Nephron (organoid): ENCODE measurements at regions not wholly inside any gene's neighbourhood (a gene's known extent, or its start where the extent isn't known, plus 50 kb on each side); places are given as distances from the start of the nearest gene placed in this dataset.

Experiments used
- H3K27ac Mint-ChIP-seq, 3 experiments: 2 replicates each; pipeline ENCODE4 v1.8.0; 2020; ENCODE audit warnings: mixed read lengths in 3 of 3, mild to moderate bottlenecking in 2 of 3, moderate library complexity in 1 of 3
- H3K27me3 Mint-ChIP-seq: 2 replicates; pipeline ENCODE4 v1.8.0; 2021; ENCODE audit warnings: low read depth, mild to moderate bottlenecking, moderate library complexity, mixed read lengths
- H3K36me3 Mint-ChIP-seq: 2 replicates; pipeline ENCODE4 v1.8.0; 2020; ENCODE audit warnings: low read depth, mixed read lengths
- H3K4me1 Mint-ChIP-seq: 2 replicates; pipeline ENCODE4 v1.8.0; 2020; ENCODE audit warnings: mixed read lengths
- H3K4me3 Mint-ChIP-seq, 3 experiments: 2 replicates each; pipeline ENCODE4 v1.8.0; 2020; ENCODE audit warnings: mild to moderate bottlenecking in 3 of 3, mixed read lengths in 3 of 3, moderate library complexity in 2 of 3
- H3K9me3 Mint-ChIP-seq: 2 replicates; pipeline ENCODE4 v1.8.0; 2020; ENCODE audit warnings: mixed read lengths
- TF ChIP-seq, protein P1 (sequence below), 3 experiments: fragments of 200-600 bp; sonication (generic); IDR thresholded peaks; one replicate each; pipeline ENCODE4 v1.5.0; 2021; ENCODE audit warnings: antibody characterized with exemption in 3 of 3; ENCODE audit not compliant: unreplicated experiment in 3 of 3

DNA sequence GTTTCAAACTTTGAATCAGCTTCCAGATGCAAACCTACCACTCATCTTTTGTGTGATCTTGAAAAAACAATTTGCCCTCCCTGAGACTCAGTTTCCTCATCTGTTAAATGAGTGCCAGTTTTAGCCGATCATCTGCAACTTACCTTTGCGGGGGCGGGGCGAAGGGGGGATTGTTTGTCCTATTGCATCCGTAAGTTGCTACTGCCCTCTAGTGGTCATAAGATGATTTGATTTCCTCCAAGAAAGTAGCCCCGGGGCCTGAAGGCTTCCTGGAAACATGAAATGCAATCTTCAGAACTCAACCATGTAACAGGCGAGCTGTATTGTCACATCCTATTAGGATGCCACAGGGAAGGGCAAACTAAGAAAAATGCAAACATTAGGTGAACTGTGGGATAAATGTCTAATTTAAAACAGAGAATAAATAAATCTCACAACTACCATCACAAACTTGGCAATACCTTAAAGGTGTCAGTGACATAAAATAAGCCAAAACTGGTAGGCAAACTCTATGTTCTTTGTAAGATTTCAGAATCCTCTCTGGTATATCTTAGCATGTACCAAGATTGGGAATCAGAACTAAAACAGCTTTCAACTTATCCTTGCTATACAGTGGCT lies 63.5 kb upstream of the CLDN18 start:
- Mint-ChIP-seq H3K4me1 (no peaks in the 10 kb centered on the region), H3K27me3 (peaks cover 4% of the 10 kb centered on the region), H3K9me3 (no peaks in the 10 kb centered on the region), H3K4me3 (no peak overlapping the region), H3K36me3 (no peaks in the 10 kb centered on the region), H3K27ac (no peak overlapping the region)
- TF ChIP-seq, protein P1, sequence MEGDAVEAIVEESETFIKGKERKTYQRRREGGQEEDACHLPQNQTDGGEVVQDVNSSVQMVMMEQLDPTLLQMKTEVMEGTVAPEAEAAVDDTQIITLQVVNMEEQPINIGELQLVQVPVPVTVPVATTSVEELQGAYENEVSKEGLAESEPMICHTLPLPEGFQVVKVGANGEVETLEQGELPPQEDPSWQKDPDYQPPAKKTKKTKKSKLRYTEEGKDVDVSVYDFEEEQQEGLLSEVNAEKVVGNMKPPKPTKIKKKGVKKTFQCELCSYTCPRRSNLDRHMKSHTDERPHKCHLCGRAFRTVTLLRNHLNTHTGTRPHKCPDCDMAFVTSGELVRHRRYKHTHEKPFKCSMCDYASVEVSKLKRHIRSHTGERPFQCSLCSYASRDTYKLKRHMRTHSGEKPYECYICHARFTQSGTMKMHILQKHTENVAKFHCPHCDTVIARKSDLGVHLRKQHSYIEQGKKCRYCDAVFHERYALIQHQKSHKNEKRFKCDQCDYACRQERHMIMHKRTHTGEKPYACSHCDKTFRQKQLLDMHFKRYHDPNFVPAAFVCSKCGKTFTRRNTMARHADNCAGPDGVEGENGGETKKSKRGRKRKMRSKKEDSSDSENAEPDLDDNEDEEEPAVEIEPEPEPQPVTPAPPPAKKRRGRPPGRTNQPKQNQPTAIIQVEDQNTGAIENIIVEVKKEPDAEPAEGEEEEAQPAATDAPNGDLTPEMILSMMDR (IDR thresholded peaks at IDR 0.05; ENCODE audit: unreplicated experiment in 3 of 3), result peak; percentile 71 to 88 (median 84)

DNA sequence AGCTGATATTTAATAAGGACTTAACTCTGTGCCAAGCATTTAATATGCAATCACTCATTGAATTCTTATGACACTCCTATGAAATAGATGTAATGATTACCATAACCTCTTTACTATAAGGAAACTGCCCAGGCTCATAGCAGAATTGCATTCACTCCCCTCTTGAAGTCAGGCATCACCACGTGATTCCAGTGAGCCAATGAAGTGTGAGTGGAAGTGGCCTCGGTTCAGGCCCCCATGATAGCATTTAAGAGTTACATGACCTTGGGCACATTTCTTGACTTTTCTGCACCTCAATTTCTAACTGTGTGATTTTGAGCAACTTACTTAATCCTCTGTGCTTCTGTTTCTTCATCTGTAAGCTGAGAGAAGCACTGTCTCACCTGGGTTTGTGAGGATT lies 62.8 kb upstream of the CLDN18 start:
- no peaks in the 10 kb centered on the region for H3K36me3 Mint-ChIP-seq
- peaks cover 4% of the 10 kb centered on the region for H3K27me3 Mint-ChIP-seq
- TF ChIP-seq, protein P1 (IDR thresholded peaks at IDR 0.05; ENCODE audit: unreplicated experiment in 3 of 3), result no peak
- no peak overlapping the region for H3K27ac Mint-ChIP-seq
- H3K4me1 Mint-ChIP-seq, result no peaks in the 10 kb centered on the region
- H3K4me3 Mint-ChIP-seq, result no peak overlapping the region
- H3K9me3 Mint-ChIP-seq, result no peaks in the 10 kb centered on the region

DNA sequence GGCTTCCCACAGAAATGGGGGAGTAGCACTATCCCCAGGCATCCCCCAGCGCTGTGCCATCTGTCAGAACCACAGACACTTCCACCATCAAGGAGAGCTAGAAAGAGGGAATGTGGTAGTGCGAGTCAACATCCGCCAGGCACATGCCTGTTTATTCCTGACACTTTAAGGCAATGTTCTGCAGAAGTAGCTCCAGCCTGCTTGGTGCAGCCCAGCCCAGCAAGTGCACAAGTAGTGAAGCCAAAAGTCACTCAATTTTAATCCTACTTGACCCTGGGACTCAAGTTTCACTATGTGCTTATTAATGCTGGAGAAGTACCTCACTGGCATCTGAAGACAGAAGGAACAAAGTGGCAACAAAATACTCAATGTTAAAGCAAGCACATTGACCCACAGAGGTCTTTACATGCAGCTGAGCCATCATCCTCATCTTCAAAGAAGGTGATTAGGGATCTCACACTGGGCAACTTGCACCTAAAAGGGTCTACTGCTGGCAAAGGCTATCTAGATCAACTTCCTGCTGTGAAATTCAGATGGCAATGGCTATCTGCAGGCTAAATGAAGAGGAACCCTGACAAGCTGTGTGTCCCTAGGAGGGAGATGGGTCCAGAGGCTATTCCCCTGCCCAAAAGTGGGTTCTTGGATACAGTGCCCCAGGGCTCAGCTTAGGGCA lies 61.4 kb upstream of the CLDN18 start:
- H3K27me3 Mint-ChIP-seq, result peaks cover 4% of the 10 kb centered on the region
- H3K27ac Mint-ChIP-seq, result no peak overlapping the region
- H3K4me3 Mint-ChIP-seq, result no peak overlapping the region
- no peaks in the 10 kb centered on the region for H3K4me1 Mint-ChIP-seq
- H3K36me3 Mint-ChIP-seq, result no peaks in the 10 kb centered on the region
- TF ChIP-seq, protein P1 (IDR thresholded peaks at IDR 0.05; ENCODE audit: unreplicated experiment in 3 of 3), result no peak
- H3K9me3 Mint-ChIP-seq, result peaks cover 8% of the 10 kb centered on the region

DNA sequence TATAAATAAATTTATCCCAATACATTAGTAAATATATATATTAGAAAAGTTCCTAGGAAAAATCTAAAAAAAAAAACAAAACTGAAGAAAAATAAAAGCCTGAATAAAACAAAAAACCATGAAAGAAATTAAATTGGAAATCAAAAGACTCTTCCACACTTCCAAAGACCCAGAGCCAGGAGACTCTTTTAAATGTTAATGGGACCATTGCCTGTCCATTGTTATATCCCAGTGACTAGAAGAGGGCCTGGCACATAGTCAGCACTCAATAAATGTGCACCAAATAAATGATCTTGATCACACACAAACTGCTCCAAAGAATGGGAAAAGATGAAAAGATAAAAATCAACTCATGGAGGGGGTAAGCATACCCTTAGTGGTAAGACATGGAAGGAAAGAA lies 51.3 kb upstream of the CLDN18 start:
- no peak overlapping the region for H3K27ac Mint-ChIP-seq
- H3K36me3 Mint-ChIP-seq, result no peaks in the 10 kb centered on the region
- TF ChIP-seq, protein P1 (IDR thresholded peaks at IDR 0.05; ENCODE audit: unreplicated experiment in 3 of 3), result no peak
- no peaks in the 10 kb centered on the region for H3K4me1 Mint-ChIP-seq
- H3K27me3 Mint-ChIP-seq, result no peaks in the 10 kb centered on the region
- no peak overlapping the region for H3K4me3 Mint-ChIP-seq
- H3K9me3 Mint-ChIP-seq, result peaks cover 17% of the 10 kb centered on the region
